ENCODE measurements at regions not wholly inside any gene's neighbourhood (a gene's known extent, or its start where the extent isn't known, plus 50 kb on each side); places are given as distances from the start of the nearest gene placed in this dataset.
A peak's percentile ranks its signal among the peaks of the same experiment; 100 is the strongest.

GRCh38 chr7:67631476-67631875 is 634.8 kb downstream of the TYW1 start:
- Histone ChIP-seq H3K23ac (ENCODE audit: low read depth, low read length) (no peak overlapping the region), H3K14ac (replicated peaks; ENCODE audit: low read depth, low read length) (no peak overlapping the region), H3K9me1 (ENCODE audit: insufficient read depth, low read length) (no peaks in the 10 kb centered on the region), H3K27me3 (ENCODE audit: control insufficient read depth, insufficient read depth, low read length) (no peaks in the 10 kb centered on the region), H2BK20ac (ENCODE audit: low read depth, low read length) (no peak overlapping the region), H3K4me3 (ENCODE audit: insufficient read depth, low read depth, low read length) (no peak overlapping the region), H4K8ac (ENCODE audit: low read depth in 2 of 2, low read length in 2 of 2) (no peak overlapping the region), H3K4me1 (ENCODE audit: control insufficient read depth, insufficient read depth, low read length) (no peaks in the 10 kb centered on the region), H2AK5ac (ENCODE audit: low read depth, low read length) (no peak overlapping the region), H2BK15ac (ENCODE audit: low read depth, low read length) (no peak overlapping the region), H3K18ac (ENCODE audit: low read depth, low read length) (no peak overlapping the region), H2BK120ac (ENCODE audit: low read depth, low read length) (no peak overlapping the region), H3K9me3 (ENCODE audit: control insufficient read depth, insufficient read depth, low read length) (peaks cover 20% of the 10 kb centered on the region; the same call in 1 of the 2 replicates), H3K4ac (ENCODE audit: low read depth, low read length) (no peak overlapping the region), H2BK5ac (ENCODE audit: low read depth, low read length, poor library complexity, severe bottlenecking) (no peak overlapping the region), H3K27ac (ENCODE audit: insufficient read depth, low read length) (no peak overlapping the region), H4K20me1 (ENCODE audit: insufficient read depth, low read length) (no peaks in the 10 kb centered on the region), H3K9ac (ENCODE audit: low read depth, low read length) (no peak overlapping the region), H3K56ac (ENCODE audit: extremely low read depth, insufficient read depth, low read length) (no peak overlapping the region), H2AFZ (replicated peaks; ENCODE audit: low read length, poor library complexity) (peak overlapping the region; percentile 18), H4K91ac (ENCODE audit: insufficient read depth, low read depth, low read length) (no peak overlapping the region), H4K5ac (ENCODE audit: low read depth, low read length) (no peak overlapping the region), H2AK9ac (replicated peaks; ENCODE audit: low read depth, low read length, poor library complexity) (no peak overlapping the region), H3K79me1 (ENCODE audit: low read depth in 1 of 2, low read length in 2 of 2) (no peaks in the 10 kb centered on the region), H3K36me3 (ENCODE audit: control insufficient read depth, insufficient read depth, low read length) (no peaks in the 10 kb centered on the region), H3K4me2 (ENCODE audit: low read depth, low read length) (no peak overlapping the region)
- WGBS, 2 experiments (ENCODE audit: extremely low coverage in 2 of 2, insufficient read length in 1 of 2), result no CpG with 5 or more reads among the region's 15 CpGs
- dilution Hi-C loops (cut with HindIII; ENCODE audit: low sequenced_read_pairs, unreplicated experiment) (no loop called here), in situ Hi-C loops (cut with MboI; ENCODE audit: low sequenced_read_pairs) (no loop called here), intact Hi-C loops (cut with micrococcal nuclease) (no loop called here)
- no peak for DNase-seq
- POLR2A ChIA-PET (ENCODE audit: unreplicated experiment), result no interaction called here
- ATAC-seq (ENCODE audit: low read depth), result no peak
- CTCF ChIA-PET, result no interaction called here
- no TSS peak for BruUV-seq (replicated peaks)
- TF ChIP-seq CEBPB (IDR thresholded peaks at IDR 0.05; ENCODE audit: low read depth, low read length), result no peak
- TF ChIP-seq MAFK (IDR thresholded peaks at IDR 0.05; ENCODE audit: low read depth, low read length), result no peak
- no peak for TF ChIP-seq FOS (IDR thresholded peaks at IDR 0.05; ENCODE audit: low read depth, low read length)
- TF ChIP-seq CHD1 (IDR thresholded peaks at IDR 0.05; ENCODE audit: low read depth, low read length), result no peak
- no peak for TF ChIP-seq RFX5 (IDR thresholded peaks at IDR 0.05; ENCODE audit: low read depth, low read length)
- no peak for TF ChIP-seq MXI1 (IDR thresholded peaks at IDR 0.05; ENCODE audit: borderline replicate concordance, low read depth, low read length)
- TF ChIP-seq SMC3 (IDR thresholded peaks at IDR 0.05; ENCODE audit: low read depth, low read length), result no peak
- TF ChIP-seq MAZ (IDR thresholded peaks at IDR 0.05; ENCODE audit: borderline replicate concordance, low read depth, low read length), result no peak
- TF ChIP-seq BHLHE40 (IDR thresholded peaks at IDR 0.05; ENCODE audit: low read depth, low read length), result no peak
- no peak for TF ChIP-seq ELK1 (IDR thresholded peaks at IDR 0.05; ENCODE audit: borderline replicate concordance, low read depth, low read length)
- TF ChIP-seq USF2 (IDR thresholded peaks at IDR 0.05; ENCODE audit: low read depth, low read length), result no peak
- TF ChIP-seq POLR2A (IDR thresholded peaks at IDR 0.05; ENCODE audit: low read depth, low read length), result no peak
- no peak for TF ChIP-seq NFE2L2 (IDR thresholded peaks at IDR 0.05; ENCODE audit: low read depth, low read length)
- TF ChIP-seq RCOR1 (IDR thresholded peaks at IDR 0.05; ENCODE audit: insufficient replicate concordance, low read length), result no peak

All from IMR-90 (cell line).